ENCODE measurements at regions not wholly inside any gene's neighbourhood (a gene's known extent, or its start where the extent isn't known, plus 50 kb on each side); places are given as distances from the start of the nearest gene placed in this dataset.
"Not testable (repeated sequence)": the region's sequence is repeated elsewhere in the genome, so short reads cannot be mapped to it uniquely, and the experiment has no call there.

DNA sequence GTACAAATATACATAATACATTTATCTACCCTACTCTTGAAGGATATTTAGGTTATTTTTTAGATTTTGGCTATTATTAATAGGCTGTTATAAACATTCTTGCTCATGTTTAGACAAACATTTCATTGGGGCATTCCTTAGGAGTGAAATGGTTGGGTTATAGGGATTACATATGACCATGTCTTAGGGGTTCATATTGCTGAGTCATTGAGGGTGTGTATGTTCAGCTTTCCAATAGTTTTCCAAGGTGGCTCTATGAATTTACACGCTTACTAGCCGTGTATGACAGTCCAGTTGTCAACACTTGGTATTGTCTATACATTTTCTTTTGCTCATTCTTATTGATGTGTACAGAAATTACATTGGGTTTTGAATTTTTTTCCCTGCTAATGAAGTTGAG, 125.8 kb downstream of the OXSM start:
- no peaks in the 10 kb centered on the region for H3K27me3 ChIP-seq (ENCODE audit: insufficient read depth, low read length)
- no peaks in the 10 kb centered on the region for H3K36me3 ChIP-seq (ENCODE audit: insufficient read depth, low read length)
- H3K27me3 Mint-ChIP-seq (ENCODE audit: low read depth, unreplicated experiment) = no peaks in the 10 kb centered on the region
- FAIRE-seq (no peak), DNase-seq (ENCODE audit: low read depth) (no peak)
- H3K27ac ChIP-seq (ENCODE audit: low read depth, low read length) = no peak overlapping the region
- no peak overlapping the region for H3K4me3 Mint-ChIP-seq (ENCODE audit: unreplicated experiment)
- no peak overlapping the region for H3K4me3 ChIP-seq (ENCODE audit: insufficient read depth, low read depth, low read length)
- no peaks in the 10 kb centered on the region for H3K79me2 ChIP-seq (ENCODE audit: insufficient read depth, low read length)
- no peaks in the 10 kb centered on the region for H3K36me3 Mint-ChIP-seq (ENCODE audit: low read depth, unreplicated experiment)
- H4K20me1 ChIP-seq (ENCODE audit: insufficient read depth, low read length) = no peaks in the 10 kb centered on the region
- no peaks in the 10 kb centered on the region for H3K9me3 Mint-ChIP-seq (ENCODE audit: unreplicated experiment)
- TF ChIP-seq EZH2 (IDR thresholded peaks at IDR 0.05; ENCODE audit: insufficient read depth, low read length) = no peak
- TF ChIP-seq, protein P1, sequence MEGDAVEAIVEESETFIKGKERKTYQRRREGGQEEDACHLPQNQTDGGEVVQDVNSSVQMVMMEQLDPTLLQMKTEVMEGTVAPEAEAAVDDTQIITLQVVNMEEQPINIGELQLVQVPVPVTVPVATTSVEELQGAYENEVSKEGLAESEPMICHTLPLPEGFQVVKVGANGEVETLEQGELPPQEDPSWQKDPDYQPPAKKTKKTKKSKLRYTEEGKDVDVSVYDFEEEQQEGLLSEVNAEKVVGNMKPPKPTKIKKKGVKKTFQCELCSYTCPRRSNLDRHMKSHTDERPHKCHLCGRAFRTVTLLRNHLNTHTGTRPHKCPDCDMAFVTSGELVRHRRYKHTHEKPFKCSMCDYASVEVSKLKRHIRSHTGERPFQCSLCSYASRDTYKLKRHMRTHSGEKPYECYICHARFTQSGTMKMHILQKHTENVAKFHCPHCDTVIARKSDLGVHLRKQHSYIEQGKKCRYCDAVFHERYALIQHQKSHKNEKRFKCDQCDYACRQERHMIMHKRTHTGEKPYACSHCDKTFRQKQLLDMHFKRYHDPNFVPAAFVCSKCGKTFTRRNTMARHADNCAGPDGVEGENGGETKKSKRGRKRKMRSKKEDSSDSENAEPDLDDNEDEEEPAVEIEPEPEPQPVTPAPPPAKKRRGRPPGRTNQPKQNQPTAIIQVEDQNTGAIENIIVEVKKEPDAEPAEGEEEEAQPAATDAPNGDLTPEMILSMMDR (IDR thresholded peaks at IDR 0.05; ENCODE audit: insufficient read depth, low read depth, low read length) = no peak
- H3K27ac Mint-ChIP-seq (ENCODE audit: unreplicated experiment) = no peak overlapping the region
- H3K9ac ChIP-seq (ENCODE audit: low read length) = no peak overlapping the region
- no peak overlapping the region for H2AFZ ChIP-seq (ENCODE audit: low read depth, low read length)
- no peak overlapping the region for H3K4me2 ChIP-seq (ENCODE audit: low read length)
- H3K4me1 ChIP-seq (ENCODE audit: insufficient read depth, low read length) = no peaks in the 10 kb centered on the region
- no peaks in the 10 kb centered on the region for H3K4me1 Mint-ChIP-seq (ENCODE audit: low read depth, unreplicated experiment)
- H3K9me3 ChIP-seq (ENCODE audit: insufficient read depth, low read depth, low read length) = no peaks in the 10 kb centered on the region

DNA sequence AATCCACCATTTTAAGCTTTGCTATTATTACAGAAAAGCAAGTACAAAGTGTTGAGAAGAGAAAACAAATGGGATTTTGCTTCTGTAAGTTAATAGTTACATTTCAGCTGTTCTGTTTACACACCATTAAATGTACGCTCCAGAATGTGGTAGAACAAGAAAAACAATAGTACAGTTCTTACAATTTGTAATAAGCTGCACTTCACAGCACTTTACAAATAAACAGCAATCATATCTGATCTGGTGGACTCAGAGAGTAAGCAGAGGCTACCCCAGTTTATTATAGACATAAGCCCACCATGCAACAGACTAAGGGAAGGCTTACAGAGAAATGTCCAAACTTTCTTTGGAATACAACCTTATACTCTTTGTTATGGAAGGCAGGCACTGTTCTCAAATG, 126.4 kb downstream of the OXSM start:
- Histone ChIP-seq H3K4me1 (ENCODE audit: insufficient read depth, low read length) (no peaks in the 10 kb centered on the region), H3K27ac (ENCODE audit: low read depth, low read length) (no peak overlapping the region), H4K20me1 (ENCODE audit: insufficient read depth, low read length) (no peaks in the 10 kb centered on the region), H3K79me2 (ENCODE audit: insufficient read depth, low read length) (no peaks in the 10 kb centered on the region), H3K36me3 (ENCODE audit: insufficient read depth, low read length) (no peaks in the 10 kb centered on the region), H3K9ac (ENCODE audit: low read length) (no peak overlapping the region), H3K4me3 (ENCODE audit: insufficient read depth, low read depth, low read length) (no peak overlapping the region), H3K9me3 (ENCODE audit: insufficient read depth, low read depth, low read length) (no peaks in the 10 kb centered on the region), H3K4me2 (ENCODE audit: low read length) (no peak overlapping the region), H2AFZ (ENCODE audit: low read depth, low read length) (no peak overlapping the region), H3K27me3 (ENCODE audit: insufficient read depth, low read length) (no peaks in the 10 kb centered on the region)
- no peaks in the 10 kb centered on the region for H3K27me3 Mint-ChIP-seq (ENCODE audit: low read depth, unreplicated experiment)
- no peak overlapping the region for H3K27ac Mint-ChIP-seq (ENCODE audit: unreplicated experiment)
- no peaks in the 10 kb centered on the region for H3K9me3 Mint-ChIP-seq (ENCODE audit: unreplicated experiment)
- H3K4me3 Mint-ChIP-seq (ENCODE audit: unreplicated experiment) = no peak overlapping the region
- FAIRE-seq (no peak), DNase-seq (ENCODE audit: low read depth) (no peak)
- H3K4me1 Mint-ChIP-seq (ENCODE audit: low read depth, unreplicated experiment) = no peaks in the 10 kb centered on the region
- no peaks in the 10 kb centered on the region for H3K36me3 Mint-ChIP-seq (ENCODE audit: low read depth, unreplicated experiment)
- TF ChIP-seq, protein P1 (IDR thresholded peaks at IDR 0.05; ENCODE audit: insufficient read depth, low read depth, low read length) = no peak
- TF ChIP-seq EZH2 (IDR thresholded peaks at IDR 0.05; ENCODE audit: insufficient read depth, low read length) = no peak

DNA sequence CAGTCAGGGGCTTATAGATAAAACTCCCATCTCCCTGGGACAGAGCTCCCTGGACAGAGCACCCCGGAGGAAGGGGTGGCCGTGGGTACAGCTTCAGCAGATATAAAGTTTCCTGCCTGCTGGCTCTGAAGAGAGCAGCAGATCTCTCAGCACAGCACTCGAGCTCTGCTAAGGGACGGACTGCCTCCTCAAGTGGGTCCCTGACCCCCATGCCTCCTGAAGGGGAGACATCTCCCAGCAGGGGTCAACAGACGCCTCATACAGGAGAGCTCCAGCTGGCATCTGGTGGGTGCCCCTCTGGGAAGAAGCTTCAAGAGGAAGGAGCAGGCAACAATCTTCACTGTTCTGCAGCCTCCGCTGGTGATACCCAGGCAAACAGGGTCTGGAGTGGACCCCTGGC, 142.1 kb downstream of the OXSM start:
- not testable (repeated sequence) for DNase-seq (ENCODE audit: low read depth); H3K27ac ChIP-seq (ENCODE audit: low read depth, low read length); H4K20me1 ChIP-seq (ENCODE audit: insufficient read depth, low read length); H3K27ac Mint-ChIP-seq (ENCODE audit: unreplicated experiment); H3K4me2 ChIP-seq (ENCODE audit: low read length); H3K9ac ChIP-seq (ENCODE audit: low read length); H3K36me3 ChIP-seq (ENCODE audit: insufficient read depth, low read length); H3K27me3 ChIP-seq (ENCODE audit: insufficient read depth, low read length); H3K9me3 ChIP-seq (ENCODE audit: insufficient read depth, low read depth, low read length); H3K27me3 Mint-ChIP-seq (ENCODE audit: low read depth, unreplicated experiment); H3K4me1 Mint-ChIP-seq (ENCODE audit: low read depth, unreplicated experiment); H3K4me3 ChIP-seq (ENCODE audit: insufficient read depth, low read depth, low read length); H3K4me1 ChIP-seq (ENCODE audit: insufficient read depth, low read length); H2AFZ ChIP-seq (ENCODE audit: low read depth, low read length); H3K79me2 ChIP-seq (ENCODE audit: insufficient read depth, low read length); FAIRE-seq; H3K4me3 Mint-ChIP-seq (ENCODE audit: unreplicated experiment); H3K36me3 Mint-ChIP-seq (ENCODE audit: low read depth, unreplicated experiment)
- peaks cover 13% of the 10 kb centered on the region for H3K9me3 Mint-ChIP-seq (ENCODE audit: unreplicated experiment)

Data from astrocyte (in vitro differentiated cells and primary cell).